Peyer's patch (tissue), 4 donors: ENCODE measurements at regions not wholly inside any gene's neighbourhood (a gene's known extent, or its start where the extent isn't known, plus 50 kb on each side); places are given as distances from the start of the nearest gene placed in this dataset.
A peak's percentile ranks its signal among the peaks of the same experiment; 100 is the strongest.

Experiments
- DNase-seq, 3 donors: peaks; one replicate each; pipeline ENCODE4 v3.0.0-alpha.2; 2017 to 2019
- H3K27ac ChIP-seq, 4 donors: fragments of 200-600 bp; sonication (generic); one replicate each; pipeline ENCODE4 v1.5.1; 2016 to 2019
- H3K27me3 ChIP-seq, 2 donors: fragments of 200-600 bp; sonication (generic); one replicate each; pipeline ENCODE4 v1.5.1; 2019
- H3K36me3 ChIP-seq, 3 donors: fragments of 200-600 bp; sonication (generic); one replicate each; pipeline ENCODE4 v1.5.1; 2016 to 2019
- H3K4me1 ChIP-seq, 4 donors: fragments of 200-600 bp; sonication (generic); one replicate each; pipeline ENCODE4 v1.5.1; 2016 to 2019
- H3K4me3 ChIP-seq, 4 donors: fragments of 200-600 bp; sonication (generic); 1 replicate in 3 of 4; 2 replicates in 1 of 4; pipeline ENCODE4 v1.5.1; 2016 to 2019; ENCODE audit warnings: mild to moderate bottlenecking in 1 of 4
- H3K9me3 ChIP-seq, 4 donors: fragments of 200-600 bp; sonication (generic); one replicate each; pipeline ENCODE4 v1.5.1; 2016 to 2019; ENCODE audit warnings: mild to moderate bottlenecking in 1 of 4
- CTCF ChIP-seq, 6 experiments: fragments of 450-650 bp in 4 of 6; fragments of 200-600 bp in 2 of 6; sonication (generic) in 1 of 6; IDR thresholded peaks; one replicate each; pipeline ENCODE4 v1.5.1; 2017 to 2019; ENCODE audit warnings: antibody characterized with exemption in 6 of 6, mild to moderate bottlenecking in 3 of 6, moderate library complexity in 1 of 6
- POLR2A ChIP-seq, 2 donors: fragments of 450-650 bp; IDR thresholded peaks; one replicate each; pipeline ENCODE4 v1.5.1; 2017; ENCODE audit warnings: antibody characterized with exemption in 2 of 2, mild to moderate bottlenecking in 2 of 2, moderate library complexity in 2 of 2

- DNase-seq, result no peak
- Histone ChIP-seq H3K4me3 (no peak overlapping the region), H3K36me3 (no peaks in the 10 kb centered on the region), H3K27me3 (no peaks in the 10 kb centered on the region), H3K27ac (no peak overlapping the region), H3K9me3 (no peaks in the 10 kb centered on the region), H3K4me1 (no peaks in the 10 kb centered on the region)
- TF ChIP-seq CTCF (IDR thresholded peaks at IDR 0.05), result no peak
- TF ChIP-seq POLR2A (IDR thresholded peaks at IDR 0.05), result no peak
Observed at GRCh38 chr6:156647140-156647784, 129.9 kb upstream of the ARID1B start.

GRCh38 chr6:156646496-156646895, 130.7 kb upstream of the ARID1B start:
- no peak for DNase-seq
- TF ChIP-seq POLR2A (IDR thresholded peaks at IDR 0.05) (no peak), CTCF (IDR thresholded peaks at IDR 0.05) (no peak)
- Histone ChIP-seq H3K27me3 (no peaks in the 10 kb centered on the region), H3K9me3 (no peaks in the 10 kb centered on the region), H3K4me3 (no peak overlapping the region), H3K27ac (no peak overlapping the region), H3K4me1 (no peaks in the 10 kb centered on the region), H3K36me3 (no peaks in the 10 kb centered on the region)

- Histone ChIP-seq H3K4me1 (no peaks in the 10 kb centered on the region), H3K4me3 (no peak overlapping the region), H3K9me3 (no peaks in the 10 kb centered on the region), H3K27ac (no peak overlapping the region), H3K36me3 (no peaks in the 10 kb centered on the region), H3K27me3 (no peaks in the 10 kb centered on the region)
- no peak for TF ChIP-seq POLR2A (IDR thresholded peaks at IDR 0.05)
- TF ChIP-seq CTCF (IDR thresholded peaks at IDR 0.05), result no peak
- no peak for DNase-seq
Observed at GRCh38 chr6:156645097-156645496, 132.1 kb upstream of the ARID1B start.

- Histone ChIP-seq H3K9me3 (no peaks in the 10 kb centered on the region), H3K27me3 (no peaks in the 10 kb centered on the region), H3K4me3 (no peak overlapping the region), H3K36me3 (no peaks in the 10 kb centered on the region), H3K4me1 (peaks cover 0 to 17% (median 6%) of the 10 kb centered on the region in 4 donors), H3K27ac (no peak overlapping the region)
- no peak for DNase-seq
- no peak for TF ChIP-seq POLR2A (IDR thresholded peaks at IDR 0.05)
- no peak for TF ChIP-seq CTCF (IDR thresholded peaks at IDR 0.05)
Observed at GRCh38 chr6:156639009-156639721, 138.0 kb upstream of the ARID1B start.

GRCh38 chr6:156638581-156638980, 138.6 kb upstream of the ARID1B start:
- TF ChIP-seq CTCF (IDR thresholded peaks at IDR 0.05), result no peak
- no peak for TF ChIP-seq POLR2A (IDR thresholded peaks at IDR 0.05)
- Histone ChIP-seq H3K4me3 (no peak overlapping the region), H3K9me3 (no peaks in the 10 kb centered on the region), H3K27me3 (no peaks in the 10 kb centered on the region), H3K36me3 (no peaks in the 10 kb centered on the region), H3K4me1 (peaks cover 0 to 21% (median 7%) of the 10 kb centered on the region in 4 donors), H3K27ac (peak overlapping the region in 1 of 4 donors; percentile 26)
- DNase-seq, result no peak
